SH-SY5Y (cell line): ENCODE measurements at regions not wholly inside any gene's neighbourhood (a gene's known extent, or its start where the extent isn't known, plus 50 kb on each side); places are given as distances from the start of the nearest gene placed in this dataset.

Experiments
- GATA2 ChIP-seq: IDR thresholded peaks from 2 replicates; pipeline ENCODE4 v1.6.1; 2011; ENCODE audit warnings: mild to moderate bottlenecking, low read depth, low read length
- GATA3 ChIP-seq: IDR thresholded peaks from 2 replicates; pipeline ENCODE4 v1.6.1; 2011; ENCODE audit warnings: low read depth, mild to moderate bottlenecking, low read length, moderate library complexity

DNA sequence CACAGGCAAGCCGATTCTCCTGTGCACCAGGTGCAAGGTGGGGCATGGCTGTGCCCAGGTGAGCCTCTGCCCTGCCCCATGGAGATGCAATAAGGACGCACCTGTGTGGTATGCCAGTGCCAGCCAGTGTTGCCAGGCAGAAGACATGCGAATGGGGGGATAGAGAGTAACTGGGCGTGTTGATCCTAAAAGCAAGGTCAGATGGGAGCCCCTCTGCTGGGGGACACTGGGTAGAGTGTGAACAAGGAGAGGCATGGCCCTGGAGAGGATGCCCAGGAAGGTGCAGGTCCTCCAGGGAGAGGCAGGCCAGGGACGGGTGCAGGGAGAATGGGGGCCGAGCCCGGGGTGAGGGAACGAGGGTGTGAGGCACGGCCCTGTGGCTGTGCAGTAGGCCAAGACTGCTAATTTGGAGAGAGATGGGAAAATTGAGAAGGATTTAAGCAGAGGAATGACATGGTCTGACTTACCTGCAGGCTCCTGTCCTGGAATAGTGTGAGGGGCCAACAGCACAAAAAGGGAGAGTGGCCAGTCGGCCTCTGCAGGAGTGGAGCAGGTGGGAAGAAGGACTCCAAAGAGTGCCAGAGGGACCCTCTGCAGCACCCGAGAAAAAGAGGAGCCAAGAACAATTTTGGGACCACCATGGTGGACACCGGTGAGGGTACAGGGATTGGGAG lies 690.4 kb upstream of the HS6ST1 start:
- TF ChIP-seq GATA2: no peak
- no peak for TF ChIP-seq GATA3

DNA sequence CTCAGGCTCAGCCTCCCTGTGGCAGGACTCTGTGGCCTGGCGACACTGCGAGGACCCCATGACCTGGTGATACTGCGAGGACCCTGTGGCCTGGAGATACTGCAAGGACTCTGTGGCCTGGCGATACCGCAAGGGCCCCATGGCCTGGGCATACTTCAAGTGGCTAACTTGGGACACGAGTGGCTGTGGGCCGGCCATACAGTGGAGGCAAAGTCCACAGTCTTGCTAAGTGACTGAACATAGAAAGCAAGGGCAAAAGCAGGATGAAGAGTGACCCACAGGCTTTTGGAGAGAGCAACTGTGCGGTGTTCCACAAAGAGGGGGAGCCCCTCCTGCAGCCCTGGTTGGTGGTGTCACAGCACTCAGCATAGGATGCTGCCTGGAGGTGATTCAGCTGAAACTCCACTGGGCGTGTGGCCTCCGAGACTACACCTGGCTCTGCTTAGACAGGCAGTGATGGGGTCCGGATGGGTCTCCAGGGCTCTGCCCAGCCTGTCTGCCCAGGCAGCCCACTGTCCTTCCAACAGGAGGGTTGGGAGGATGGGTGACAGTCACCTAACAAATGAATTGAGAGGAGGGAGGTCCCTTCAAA lies 691.0 kb upstream of the HS6ST1 start:
- TF ChIP-seq GATA2: no peak
- no peak for TF ChIP-seq GATA3

DNA sequence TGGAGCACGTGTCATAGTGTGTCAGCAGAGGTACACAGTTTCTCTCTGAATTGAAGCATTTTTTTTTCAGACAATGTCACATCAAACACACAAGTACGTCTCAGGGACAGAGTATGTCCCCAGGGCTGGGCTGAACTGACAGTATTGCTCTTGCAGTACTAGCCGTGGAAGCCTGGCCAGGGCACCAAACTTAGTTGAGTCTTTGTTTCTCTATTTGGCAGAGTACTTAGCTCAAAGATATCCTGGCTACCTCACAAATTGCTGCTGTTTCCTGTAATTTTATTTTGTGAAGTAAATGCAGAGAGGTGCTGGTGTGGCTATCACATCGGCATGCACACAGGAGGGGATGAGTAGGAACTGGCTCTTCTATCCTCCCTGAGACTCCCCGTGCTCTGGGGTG lies 691.6 kb upstream of the HS6ST1 start:
- TF ChIP-seq GATA3: no peak
- no peak for TF ChIP-seq GATA2

DNA sequence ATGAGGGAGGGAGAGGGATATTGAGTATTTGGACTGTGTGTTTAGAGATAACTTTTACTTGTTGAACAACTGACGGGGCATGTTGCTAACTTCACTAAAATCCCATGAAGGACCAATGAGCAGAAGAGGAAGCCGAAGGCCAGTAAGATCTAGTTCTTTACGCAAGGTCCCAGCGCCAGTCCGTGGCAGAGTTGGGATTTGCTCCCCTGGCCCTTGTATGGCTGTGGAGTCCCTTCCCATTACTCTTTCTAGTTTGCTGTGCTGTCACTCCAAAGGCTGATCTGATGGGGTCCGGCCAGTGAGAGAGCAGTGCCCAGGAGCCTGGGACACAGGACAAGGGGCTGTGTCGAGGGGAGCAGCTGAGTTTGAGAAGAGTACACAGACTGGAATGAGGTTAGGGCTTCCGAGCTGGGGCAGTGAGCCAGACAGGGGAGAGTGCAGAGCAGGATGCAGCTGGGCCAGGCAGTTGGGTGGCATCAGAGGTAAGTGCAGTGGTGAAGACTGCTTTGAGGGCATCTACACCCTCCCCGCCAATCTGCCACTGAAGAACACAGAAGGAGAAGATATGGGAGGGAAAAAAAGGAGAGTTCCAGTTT lies 692.9 kb upstream of the HS6ST1 start:
- TF ChIP-seq GATA3: no peak
- TF ChIP-seq GATA2: no peak

DNA sequence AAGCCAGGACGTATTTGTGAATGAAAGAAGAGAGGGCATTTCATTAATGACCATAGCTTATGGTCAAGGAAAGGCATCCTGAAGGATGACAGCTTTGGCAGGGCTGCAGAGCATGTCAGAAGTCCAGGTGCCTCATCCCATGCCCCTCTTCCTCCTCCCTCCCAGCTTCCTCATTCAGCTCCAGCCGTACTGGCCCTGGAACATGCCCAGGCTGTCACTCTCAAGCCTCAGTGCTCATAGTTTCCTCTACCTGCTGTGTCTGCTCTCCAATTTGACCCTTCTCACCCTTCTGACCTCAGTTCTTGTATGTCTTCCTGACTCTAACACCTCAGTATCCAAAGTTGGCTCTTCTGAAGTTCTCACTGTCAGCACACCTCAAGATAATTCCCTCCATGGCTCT lies 695.8 kb upstream of the HS6ST1 start:
- TF ChIP-seq GATA2 (no peak), GATA3 (no peak)

DNA sequence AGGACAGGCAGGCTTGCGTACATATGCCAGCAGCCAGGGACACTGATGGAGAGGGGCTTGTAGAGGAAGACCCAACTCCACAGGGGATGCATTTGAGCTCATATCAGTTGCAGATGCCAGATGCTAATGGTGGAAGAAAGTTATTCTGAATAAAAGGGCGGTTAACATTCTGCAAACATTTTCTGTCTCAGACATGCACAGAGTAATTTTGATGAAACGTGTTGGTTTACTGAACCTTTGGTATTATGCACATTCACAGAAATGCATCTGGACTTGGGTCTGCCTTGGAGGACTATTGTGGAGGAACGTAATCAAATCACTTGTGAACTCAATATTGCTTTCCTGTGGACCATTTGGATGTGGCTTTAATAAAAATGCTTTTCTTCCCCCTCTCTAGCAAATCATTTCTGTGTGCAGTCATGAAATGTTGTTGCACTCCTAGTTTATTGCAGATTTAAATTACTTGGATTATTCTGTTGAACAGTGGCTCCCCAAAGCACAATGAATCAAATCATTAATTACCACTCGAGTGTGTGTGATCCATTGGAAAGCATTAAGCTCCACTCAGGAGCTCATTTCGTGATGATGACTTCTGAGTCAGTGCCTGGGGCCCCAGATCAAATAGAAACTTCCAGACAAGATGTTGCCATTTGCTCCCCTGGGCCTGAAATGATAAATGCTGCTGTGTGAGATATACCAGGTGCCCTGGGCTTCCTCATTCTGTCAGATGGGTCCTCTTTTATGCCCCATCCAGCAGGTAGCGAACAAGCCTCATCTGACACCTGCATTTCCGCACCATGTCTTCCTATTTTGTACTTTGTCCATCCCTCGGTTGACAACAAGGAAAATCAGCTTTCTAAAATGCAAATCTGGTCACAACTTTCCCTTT lies 697.0 kb upstream of the HS6ST1 start:
- TF ChIP-seq GATA2 (no peak), GATA3 (no peak)

DNA sequence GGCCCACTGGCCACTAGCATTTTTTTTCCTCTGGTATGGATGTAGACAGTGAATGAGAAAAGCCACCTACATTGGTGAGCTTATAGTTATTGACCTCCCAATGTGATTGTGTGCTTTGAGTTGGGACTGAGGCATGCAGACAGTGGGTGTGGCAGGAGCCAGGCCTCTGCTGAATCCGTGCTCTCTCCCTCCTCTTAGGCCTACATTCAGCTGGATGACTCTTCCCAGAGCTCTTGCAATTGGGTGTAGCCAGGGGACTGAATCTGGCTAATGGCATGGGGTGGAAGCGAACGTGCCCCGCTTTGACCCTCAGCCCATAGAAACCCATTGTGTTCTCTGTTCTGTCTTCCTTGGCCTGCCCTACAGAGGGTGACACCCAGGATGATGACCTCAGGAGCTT lies 698.3 kb upstream of the HS6ST1 start:
- TF ChIP-seq GATA3 (no peak), GATA2 (no peak)

DNA sequence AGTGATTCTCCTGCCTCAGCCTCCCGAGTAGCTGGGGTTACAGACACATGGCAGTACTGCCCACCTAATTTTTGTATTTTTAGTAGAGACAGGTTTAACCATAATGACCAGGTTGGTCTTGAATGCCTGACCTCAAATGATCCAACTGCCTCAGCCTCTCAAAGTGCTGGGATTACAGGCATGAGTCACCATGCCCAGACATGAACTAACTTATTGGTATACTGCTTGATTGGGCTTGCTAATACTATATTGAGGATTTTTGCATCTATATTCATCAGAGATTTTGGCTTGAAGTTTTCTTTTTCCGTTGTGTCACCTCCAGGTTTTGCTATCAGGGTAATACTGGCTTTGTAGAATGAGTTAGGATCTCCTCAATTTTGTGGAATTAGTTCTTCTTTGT lies 706.1 kb upstream of the HS6ST1 start:
- TF ChIP-seq GATA2: no peak
- no peak for TF ChIP-seq GATA3

DNA sequence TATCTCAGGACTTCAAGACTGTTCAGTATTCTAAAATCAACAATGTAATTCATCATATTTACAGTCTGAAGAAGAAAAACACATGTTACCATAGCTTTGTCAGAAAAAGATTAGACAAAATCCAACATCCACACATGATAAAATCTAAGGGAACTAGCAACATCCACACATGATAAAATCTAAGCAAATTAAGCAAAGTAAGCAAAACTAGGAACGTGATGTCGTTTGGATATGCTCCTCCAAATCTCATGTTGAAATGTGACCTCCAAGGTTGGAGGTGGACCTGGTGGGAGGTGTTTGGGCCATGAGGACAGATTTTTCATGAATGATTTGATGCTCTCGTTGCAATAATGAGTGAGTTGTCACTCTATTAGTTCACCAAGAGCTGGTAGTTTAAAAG lies 717.3 kb upstream of the HS6ST1 start:
- TF ChIP-seq GATA3 (no peak), GATA2 (no peak)

DNA sequence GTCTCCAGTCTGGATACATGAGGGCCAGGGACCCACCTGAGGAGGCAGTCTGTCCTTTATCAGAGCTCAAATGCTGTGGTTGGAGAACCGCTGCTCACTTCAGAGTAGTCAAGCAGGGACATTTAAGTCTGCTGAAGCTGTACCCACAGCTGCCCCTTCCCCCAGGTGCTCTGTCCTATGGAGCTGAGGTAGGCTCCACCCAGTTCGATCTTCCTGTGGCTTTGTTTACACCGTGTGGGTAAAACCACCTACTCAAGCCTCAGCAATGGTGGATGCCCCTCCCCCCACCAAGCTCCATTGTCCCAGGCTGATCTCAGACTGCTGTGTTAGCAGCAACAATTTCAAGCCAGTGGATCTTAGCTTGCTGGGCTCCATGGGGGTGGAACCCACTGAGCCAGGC lies 731.4 kb upstream of the HS6ST1 start:
- TF ChIP-seq GATA3 (no peak), GATA2 (no peak)

DNA sequence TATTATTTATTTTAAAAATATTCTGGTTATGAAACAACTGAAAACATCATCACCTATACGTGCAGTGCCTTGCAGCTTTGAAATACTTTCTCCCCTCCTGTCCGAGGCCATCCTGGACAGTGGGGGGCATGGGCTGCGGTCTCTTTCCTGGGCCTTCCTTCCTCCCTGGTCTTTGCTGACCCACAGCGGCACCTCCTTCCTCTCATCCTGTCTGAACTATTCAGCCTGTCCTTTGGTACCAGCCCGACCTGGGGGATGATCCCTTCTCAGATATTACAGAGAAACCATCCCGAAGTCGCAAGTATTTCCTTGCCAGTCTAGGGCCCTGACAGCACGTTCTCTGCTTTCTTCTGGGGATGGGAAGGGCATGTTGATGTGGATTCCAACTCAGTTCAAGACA lies 736.6 kb upstream of the HS6ST1 start:
- TF ChIP-seq GATA2 (no peak), GATA3 (no peak)

DNA sequence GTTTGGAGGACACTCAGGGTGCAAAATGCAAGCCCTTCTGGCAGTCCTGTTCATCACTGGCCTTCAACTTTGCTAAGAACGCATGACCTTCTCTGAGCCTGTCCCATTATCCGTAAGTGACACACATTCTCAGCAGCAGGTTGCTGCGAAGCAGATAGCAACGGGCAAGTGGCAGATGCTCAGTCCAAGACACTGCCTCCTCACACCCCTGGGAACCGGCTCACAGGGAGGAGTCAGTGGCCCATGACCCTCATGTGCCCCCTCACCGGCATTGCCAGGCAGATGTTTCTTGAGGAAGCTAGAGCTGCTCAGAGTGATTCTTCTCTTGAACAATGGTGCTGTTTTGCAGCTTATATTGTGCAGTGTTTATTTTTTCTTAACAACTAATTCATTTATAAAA lies 737.2 kb upstream of the HS6ST1 start:
- TF ChIP-seq GATA3: no peak
- no peak for TF ChIP-seq GATA2

DNA sequence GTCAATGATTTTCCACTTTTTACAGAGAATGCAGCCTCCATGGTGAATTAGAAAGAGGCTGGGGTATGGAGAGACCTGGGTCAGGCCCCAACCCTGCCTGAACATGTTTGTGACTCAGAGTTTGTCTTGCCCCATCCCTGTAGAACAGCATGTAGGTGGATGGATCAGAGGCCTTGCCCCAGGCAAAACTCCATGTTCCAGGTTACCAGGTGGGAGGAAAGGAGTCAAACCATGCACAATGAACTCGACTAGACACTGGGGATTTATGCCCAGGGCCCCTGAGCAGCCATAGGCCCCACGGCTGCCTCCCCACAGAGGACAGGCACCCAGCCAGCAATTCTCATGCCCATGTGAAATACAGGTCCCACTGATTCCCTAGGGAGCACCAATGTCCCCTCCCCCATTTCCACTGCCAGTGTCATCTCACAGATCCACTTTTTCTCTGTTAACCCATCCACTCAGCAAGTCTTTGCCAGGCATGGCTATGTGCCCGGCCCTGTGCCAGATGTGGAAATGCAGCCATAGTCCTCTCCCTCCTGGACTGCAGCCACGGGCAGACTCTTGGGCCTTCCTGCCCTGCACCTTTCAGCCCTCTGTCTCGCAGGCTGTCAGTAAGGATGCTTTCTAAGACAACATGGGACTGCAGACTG lies 737.8 kb upstream of the HS6ST1 start:
- TF ChIP-seq GATA3 (no peak), GATA2 (no peak)

DNA sequence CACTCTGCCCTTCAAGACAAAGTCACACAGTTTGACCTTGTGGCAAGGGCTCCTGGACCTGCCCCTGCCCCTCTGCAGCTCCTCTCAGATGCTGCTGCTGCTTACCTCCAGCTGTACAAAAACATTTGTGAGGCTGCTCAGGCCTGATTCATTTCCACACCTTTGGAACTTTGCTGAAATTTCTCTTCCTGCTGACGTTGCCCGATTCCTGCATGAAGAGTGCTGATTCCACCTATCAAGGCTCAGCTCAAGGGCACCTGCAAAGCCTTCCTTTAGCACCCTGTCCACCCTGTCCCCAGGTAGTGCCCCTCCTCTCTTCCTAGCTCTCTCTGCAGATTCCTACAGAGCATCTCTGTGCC lies 738.3 kb upstream of the HS6ST1 start:
- TF ChIP-seq GATA2: no peak
- no peak for TF ChIP-seq GATA3
